ENCODE measurements at regions not wholly inside any gene's neighbourhood (a gene's known extent, or its start where the extent isn't known, plus 50 kb on each side); places are given as distances from the start of the nearest gene placed in this dataset.

DNA sequence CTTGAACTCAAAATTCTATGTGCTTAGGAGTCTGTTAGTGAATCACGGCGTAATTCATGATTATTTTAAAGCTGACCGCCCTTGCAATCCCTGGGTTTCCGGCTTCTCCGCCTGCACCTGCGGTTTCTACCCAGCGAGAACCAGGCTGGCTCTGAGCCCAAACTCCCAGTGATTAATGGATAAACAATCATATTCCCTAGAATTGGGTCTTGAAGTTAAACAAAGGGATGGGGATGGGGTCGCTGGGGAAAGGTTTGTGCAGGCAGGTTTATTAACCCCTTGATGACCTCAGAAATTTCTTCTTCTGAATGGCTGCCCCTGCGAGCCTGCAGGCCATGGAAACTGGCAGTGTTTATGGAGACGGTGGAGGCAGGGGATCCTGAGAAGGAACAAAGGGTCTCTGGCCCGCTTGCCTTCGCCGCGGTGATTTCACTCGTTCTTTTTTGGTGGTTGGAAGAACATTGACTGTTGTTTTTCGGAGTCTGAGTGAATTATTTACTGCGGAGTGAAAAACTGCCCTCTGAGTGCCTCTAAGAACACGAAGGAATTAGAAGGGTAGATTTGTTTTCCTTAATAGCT lies 1000.3 kb downstream of the BRD1 start:
- TF ChIP-seq KLF1 (tag by site-specific recombination; IDR thresholded peaks at IDR 0.05) (no peak), CTCF (tag by site-specific recombination; IDR thresholded peaks at IDR 0.05) (no peak), MYNN (tag by site-specific recombination; IDR thresholded peaks at IDR 0.05; ENCODE audit: borderline replicate concordance) (no peak), HOXA7 (CRISPR knock-in tag; IDR thresholded peaks at IDR 0.05; ENCODE audit: borderline replicate concordance) (no peak), ZNF830 (tag by site-specific recombination; IDR thresholded peaks at IDR 0.05; ENCODE audit: low read depth) (no peak), PRDM10 (tag by site-specific recombination; IDR thresholded peaks at IDR 0.05) (no peak), ZBTB21 (tag by site-specific recombination; IDR thresholded peaks at IDR 0.05) (no peak)
